GM13976 (cell line): ENCODE measurements at regions not wholly inside any gene's neighbourhood (a gene's known extent, or its start where the extent isn't known, plus 50 kb on each side); places are given as distances from the start of the nearest gene placed in this dataset.

ENCODE experiments used
- DNase-seq: peaks from one replicate; pipeline ENCODE4 v3.0.0; 2012; ENCODE audit warnings: low spot score
- in situ Hi-C: fragments of 300-500 bp; cut with MboI; formaldehyde crosslinking; loops from one replicate; pipeline ENCODE4 v1.12.0; 2022; ENCODE audit warnings: low sequenced_read_pairs, mixed read lengths, inconsistent platforms; ENCODE audit not compliant: unreplicated experiment
- TF ChIP-seq, protein P1 (sequence below): IDR thresholded peaks from 2 replicates; pipeline ENCODE4 v1.5.1; 2012; ENCODE audit warnings: borderline replicate concordance, mild to moderate bottlenecking; ENCODE audit not compliant: insufficient read depth; ENCODE audit errors: extremely low read depth, missing control alignments, control extremely low read depth

DNA sequence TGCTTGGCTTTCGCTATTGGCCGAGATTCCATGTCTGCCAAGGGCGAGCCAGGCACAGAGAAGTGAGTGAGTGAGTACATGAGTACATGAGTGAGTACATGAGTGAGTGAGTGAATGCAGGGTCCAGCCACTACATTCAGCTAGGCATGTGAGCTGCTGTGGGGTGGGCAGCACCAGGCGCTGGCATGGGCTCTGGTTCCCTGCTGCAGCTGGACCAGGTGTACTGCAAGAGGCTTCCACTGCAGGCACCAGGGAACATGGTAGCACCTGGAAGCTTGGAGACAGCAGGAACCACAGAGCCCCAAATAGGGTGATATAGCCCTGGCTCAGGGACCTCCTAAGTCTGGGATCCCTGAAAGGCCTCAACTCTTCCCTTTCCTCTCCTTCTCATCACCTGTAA, 330.2 kb downstream of the USP25 start:
- TF ChIP-seq, protein P1, sequence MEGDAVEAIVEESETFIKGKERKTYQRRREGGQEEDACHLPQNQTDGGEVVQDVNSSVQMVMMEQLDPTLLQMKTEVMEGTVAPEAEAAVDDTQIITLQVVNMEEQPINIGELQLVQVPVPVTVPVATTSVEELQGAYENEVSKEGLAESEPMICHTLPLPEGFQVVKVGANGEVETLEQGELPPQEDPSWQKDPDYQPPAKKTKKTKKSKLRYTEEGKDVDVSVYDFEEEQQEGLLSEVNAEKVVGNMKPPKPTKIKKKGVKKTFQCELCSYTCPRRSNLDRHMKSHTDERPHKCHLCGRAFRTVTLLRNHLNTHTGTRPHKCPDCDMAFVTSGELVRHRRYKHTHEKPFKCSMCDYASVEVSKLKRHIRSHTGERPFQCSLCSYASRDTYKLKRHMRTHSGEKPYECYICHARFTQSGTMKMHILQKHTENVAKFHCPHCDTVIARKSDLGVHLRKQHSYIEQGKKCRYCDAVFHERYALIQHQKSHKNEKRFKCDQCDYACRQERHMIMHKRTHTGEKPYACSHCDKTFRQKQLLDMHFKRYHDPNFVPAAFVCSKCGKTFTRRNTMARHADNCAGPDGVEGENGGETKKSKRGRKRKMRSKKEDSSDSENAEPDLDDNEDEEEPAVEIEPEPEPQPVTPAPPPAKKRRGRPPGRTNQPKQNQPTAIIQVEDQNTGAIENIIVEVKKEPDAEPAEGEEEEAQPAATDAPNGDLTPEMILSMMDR: no peak
- in situ Hi-C loops: loop anchor here (25.0 kb wide), 1 partner anchor 98 kb away; no protein-coding TSS in a partner anchor
- DNase-seq: no peak

DNA sequence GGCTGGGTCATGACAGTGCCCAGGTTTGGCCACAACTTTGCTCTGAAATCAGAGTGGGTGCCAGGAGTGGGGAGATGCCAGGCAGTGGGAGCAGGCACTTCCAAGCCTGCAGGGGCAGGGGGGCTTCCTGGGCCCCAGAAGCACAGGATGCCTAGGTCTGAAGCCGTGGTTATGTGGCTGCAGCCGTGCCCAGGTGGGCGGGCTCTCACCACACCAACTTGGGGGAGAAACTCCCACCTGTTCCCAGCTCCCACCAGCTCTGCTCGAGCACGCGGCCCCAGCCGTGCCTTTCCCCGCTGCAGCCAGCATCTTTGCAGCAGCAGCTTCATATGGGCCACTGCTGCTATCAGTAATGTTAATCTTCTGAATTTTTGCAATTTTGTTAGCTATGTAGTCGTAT, 331.4 kb downstream of the USP25 start:
- in situ Hi-C loops: loop anchor here (25.0 kb wide), 1 partner anchor 99 kb away; no protein-coding TSS in a partner anchor
- TF ChIP-seq, protein P1: no peak
- no peak for DNase-seq

DNA sequence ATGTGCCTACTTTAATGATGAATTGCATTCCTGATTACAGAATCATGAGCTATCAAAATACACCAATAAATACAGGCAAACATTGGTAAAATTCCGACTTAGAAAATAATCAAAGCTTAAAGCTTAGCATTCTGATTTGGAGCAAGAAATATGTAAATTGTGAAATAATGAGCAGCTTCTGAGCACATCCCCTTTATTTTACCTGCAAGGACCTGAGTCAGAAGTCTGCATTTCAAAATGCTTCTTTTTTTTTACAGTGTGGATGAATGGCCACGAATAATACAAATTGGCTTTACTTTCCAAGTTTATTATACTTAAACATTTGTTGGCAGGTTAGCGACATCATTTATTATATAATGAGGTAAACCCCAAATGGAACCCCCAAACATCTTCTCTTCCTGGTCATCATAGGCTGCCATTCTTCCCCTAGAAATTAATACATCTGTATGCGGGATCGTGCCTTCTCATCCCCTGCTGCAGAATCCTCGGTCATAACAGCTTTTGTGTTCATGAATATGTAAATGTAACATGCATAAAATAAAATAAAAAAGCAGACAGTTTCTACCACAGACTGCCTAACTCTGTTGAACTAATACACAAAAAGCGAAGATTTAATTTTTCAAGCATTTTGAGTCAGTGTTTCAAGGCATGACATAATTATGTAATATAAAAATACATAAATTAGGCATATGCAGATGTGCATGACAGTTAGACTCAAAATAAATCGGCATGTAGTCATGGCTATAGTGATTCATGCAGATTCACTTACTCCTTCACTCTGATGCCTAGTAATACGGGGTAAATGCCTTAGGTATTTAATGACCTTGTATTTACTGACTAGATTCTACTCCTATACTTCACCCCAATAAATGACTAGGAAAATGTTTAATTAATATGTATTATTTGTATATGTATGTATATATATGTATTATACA, 339.7 kb downstream of the USP25 start:
- in situ Hi-C loops: loop anchor here (25.0 kb wide), 1 partner anchor 107 kb away; no protein-coding TSS in a partner anchor
- TF ChIP-seq, protein P1: no peak
- DNase-seq: no peak

DNA sequence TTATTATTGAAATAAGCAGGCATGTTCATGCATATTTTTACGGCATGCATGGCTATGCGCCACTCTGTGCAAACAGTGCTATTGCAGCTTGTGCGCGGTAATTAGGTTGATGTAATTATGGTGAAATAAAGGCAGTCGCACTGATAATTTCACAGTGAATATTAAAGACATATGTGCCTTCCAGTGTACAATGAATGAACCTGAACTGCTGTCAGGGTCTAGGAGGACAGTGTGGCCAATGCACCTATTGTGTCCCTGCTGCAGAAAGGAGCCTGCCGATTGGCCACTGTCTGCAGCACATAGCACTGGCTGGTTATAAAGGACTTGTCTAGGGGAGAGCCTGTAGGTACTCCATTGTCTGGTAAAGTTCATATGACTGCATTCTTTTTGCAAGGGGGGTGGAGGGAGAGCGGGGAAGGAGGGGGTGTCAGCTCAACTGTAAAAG, 340.4 kb downstream of the USP25 start:
- TF ChIP-seq, protein P1: no peak
- no peak for DNase-seq
- in situ Hi-C loops: loop anchor here (25.0 kb wide), 1 partner anchor 108 kb away; no protein-coding TSS in a partner anchor

DNA sequence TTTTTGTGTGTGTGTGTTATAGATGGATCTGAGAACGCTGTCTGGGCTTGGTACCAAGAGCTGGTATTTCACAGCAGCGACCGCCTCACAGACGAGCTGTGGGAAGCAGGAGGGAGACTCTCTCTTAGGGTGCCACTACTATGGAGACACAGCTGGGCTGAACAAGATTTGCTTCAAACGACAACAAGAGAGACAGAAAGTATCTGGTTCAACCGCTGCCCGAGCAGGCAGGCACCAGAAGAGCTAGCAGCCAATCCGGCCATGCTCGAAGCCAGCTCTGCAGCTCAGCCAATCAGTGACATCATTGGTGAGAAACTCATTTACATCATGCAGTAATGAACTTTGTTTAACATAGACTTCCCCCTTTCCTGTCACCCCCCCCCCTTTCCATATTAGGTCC, 341.3 kb downstream of the USP25 start:
- no peak for DNase-seq
- TF ChIP-seq, protein P1: no peak
- in situ Hi-C loops: loop anchor here (25.0 kb wide), 1 partner anchor 109 kb away; no protein-coding TSS in a partner anchor

DNA sequence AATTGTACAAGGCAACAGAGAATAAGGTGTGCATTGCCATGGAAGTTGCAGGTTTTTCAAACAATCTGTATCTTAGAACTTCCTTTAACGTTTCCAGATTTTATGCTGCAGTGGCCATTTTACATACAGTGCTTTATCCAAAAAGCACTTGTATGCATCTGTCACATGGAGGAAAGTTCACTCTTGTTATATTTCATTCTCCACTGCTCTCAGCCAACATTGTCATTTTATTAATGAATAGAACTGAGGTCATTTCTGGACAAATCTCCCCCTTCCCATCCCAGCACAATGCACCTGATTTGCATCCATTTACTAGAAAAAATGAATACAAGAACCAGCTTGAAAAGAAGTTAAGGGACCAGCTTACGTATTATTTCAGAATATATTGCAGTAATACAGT, 342.0 kb downstream of the USP25 start:
- in situ Hi-C loops: loop anchor here (25.0 kb wide), 1 partner anchor 109 kb away; no protein-coding TSS in a partner anchor
- DNase-seq: no peak
- TF ChIP-seq, protein P1: no peak
